ENCODE measurements at regions not wholly inside any gene's neighbourhood (a gene's known extent, or its start where the extent isn't known, plus 50 kb on each side); places are given as distances from the start of the nearest gene placed in this dataset.

GRCh38 chr14:101004954-101005353, 101.4 kb upstream of the RTL1 start:
- DNase-seq, result no peak

GRCh38 chr14:101005447-101005846, 101.9 kb upstream of the RTL1 start:
- DNase-seq, result no peak

- no peak for DNase-seq
Measured at GRCh38 chr14:101006008-101006407, 102.5 kb upstream of the RTL1 start.

GRCh38 chr14:101007004-101007614, 103.6 kb upstream of the RTL1 start:
- DNase-seq, result no peak

GRCh38 chr14:101007765-101008164, 104.2 kb upstream of the RTL1 start:
- DNase-seq, result no peak

- DNase-seq, result no peak
Measured at GRCh38 chr14:101008196-101008595, 104.7 kb upstream of the RTL1 start.

- no peak for DNase-seq
Measured at GRCh38 chr14:101008631-101009336, 105.3 kb upstream of the RTL1 start.

GRCh38 chr14:101009531-101009930, 106.0 kb upstream of the RTL1 start:
- no peak for DNase-seq

GRCh38 chr14:101010293-101010692, 106.8 kb upstream of the RTL1 start:
- DNase-seq, result no peak

GRCh38 chr14:101010835-101011234, 107.3 kb upstream of the RTL1 start:
- no peak for DNase-seq

- no peak for DNase-seq
Measured at GRCh38 chr14:101017209-101017608, 113.7 kb upstream of the RTL1 start.

- no peak for DNase-seq
Measured at GRCh38 chr14:101017806-101018560, 114.5 kb upstream of the RTL1 start.

- DNase-seq, result no peak
Measured at GRCh38 chr14:101018561-101019290, 115.2 kb upstream of the RTL1 start.

GRCh38 chr14:101019541-101019940, 116.0 kb upstream of the RTL1 start:
- DNase-seq, result no peak

GRCh38 chr14:101019990-101020710, 116.6 kb upstream of the RTL1 start:
- no peak for DNase-seq

- DNase-seq, result no peak
Measured at GRCh38 chr14:101020834-101021370, 117.4 kb upstream of the RTL1 start.

- no peak for DNase-seq
Measured at GRCh38 chr14:101022121-101022520, 118.6 kb upstream of the RTL1 start.

GRCh38 chr14:101022916-101023435, 119.5 kb upstream of the RTL1 start:
- no peak for DNase-seq

- DNase-seq, result no peak
Measured at GRCh38 chr14:101024686-101025085, 121.2 kb upstream of the RTL1 start.

- DNase-seq, result no peak
Measured at GRCh38 chr14:101025131-101025530, 121.6 kb upstream of the RTL1 start.

- DNase-seq, result no peak
Measured at GRCh38 chr14:101025696-101026095, 122.2 kb upstream of the RTL1 start.

- DNase-seq, result no peak
Measured at GRCh38 chr14:101026341-101026740, 122.8 kb upstream of the RTL1 start.

All from NCI-H524 treated with DMSO at 0.1 percent for 48 hours (cell line).